ENCODE measurements at regions not wholly inside any gene's neighbourhood (a gene's known extent, or its start where the extent isn't known, plus 50 kb on each side); places are given as distances from the start of the nearest gene placed in this dataset.
"Not testable (repeated sequence)": the region's sequence is repeated elsewhere in the genome, so short reads cannot be mapped to it uniquely, and the experiment has no call there.

GRCh38 chr1:143905214-143906179, 66.3 kb downstream of the FAM72C start:
- peak; percentile 7 for DNase-seq
- peak; percentile 28 for TF ChIP-seq CTCF (IDR thresholded peaks at IDR 0.05; ENCODE audit: low read depth, low read length, missing control alignments)
- H3K27me3 ChIP-seq (replicated peaks); H3K27ac ChIP-seq; in situ Hi-C loops (cut with HindIII; ENCODE audit: low pct_ligation_motif_present, low sequenced_read_pairs); H3K36me3 ChIP-seq (replicated peaks): not testable (repeated sequence)
- H3K4me3 ChIP-seq (ENCODE audit: low read depth, low read length), result peak overlapping the region; percentile 59

- H3K36me3 ChIP-seq (replicated peaks); in situ Hi-C loops (cut with HindIII; ENCODE audit: low pct_ligation_motif_present, low sequenced_read_pairs); DNase-seq; H3K27me3 ChIP-seq (replicated peaks); H3K27ac ChIP-seq: not testable (repeated sequence)
- peak overlapping the region; percentile 55 for H3K4me3 ChIP-seq (ENCODE audit: low read depth, low read length)
These were observed 67.2 kb downstream of the FAM72C start for GRCh38 chr1:143904622-143904979.

GRCh38 chr1:143903899-143904621, 67.7 kb downstream of the FAM72C start:
- peak overlapping the region; percentile 55 for H3K4me3 ChIP-seq (ENCODE audit: low read depth, low read length)
- DNase-seq, result peak; percentile 22
- H3K27me3 ChIP-seq (replicated peaks); in situ Hi-C loops (cut with HindIII; ENCODE audit: low pct_ligation_motif_present, low sequenced_read_pairs); H3K36me3 ChIP-seq (replicated peaks); H3K27ac ChIP-seq: not testable (repeated sequence)

- H3K27ac ChIP-seq; H3K27me3 ChIP-seq (replicated peaks); in situ Hi-C loops (cut with HindIII; ENCODE audit: low pct_ligation_motif_present, low sequenced_read_pairs); H3K36me3 ChIP-seq (replicated peaks); H3K4me3 ChIP-seq (ENCODE audit: low read depth, low read length); DNase-seq: not testable (repeated sequence)
These were observed 75.4 kb downstream of the FAM72C start for GRCh38 chr1:143896377-143896776.

GRCh38 chr1:143884932-143885574, 86.7 kb downstream of the FAM72C start:
- H3K27ac ChIP-seq; H3K36me3 ChIP-seq (replicated peaks); H3K4me3 ChIP-seq (ENCODE audit: low read depth, low read length); H3K27me3 ChIP-seq (replicated peaks); in situ Hi-C loops (cut with HindIII; ENCODE audit: low pct_ligation_motif_present, low sequenced_read_pairs): not testable (repeated sequence)
- peak; percentile 1 for DNase-seq

- H3K4me3 ChIP-seq (ENCODE audit: low read depth, low read length); H3K27me3 ChIP-seq (replicated peaks); H3K27ac ChIP-seq; H3K36me3 ChIP-seq (replicated peaks); in situ Hi-C loops (cut with HindIII; ENCODE audit: low pct_ligation_motif_present, low sequenced_read_pairs): not testable (repeated sequence)
- DNase-seq, result peak; percentile 0
These were observed 87.3 kb downstream of the FAM72C start for GRCh38 chr1:143884532-143884931.

- in situ Hi-C loops (cut with HindIII; ENCODE audit: low pct_ligation_motif_present, low sequenced_read_pairs); H3K27me3 ChIP-seq (replicated peaks); H3K27ac ChIP-seq; H3K36me3 ChIP-seq (replicated peaks); DNase-seq; H3K4me3 ChIP-seq (ENCODE audit: low read depth, low read length): not testable (repeated sequence)
These were observed 91.8 kb downstream of the FAM72C start for GRCh38 chr1:143879757-143880536.

- in situ Hi-C loops (cut with HindIII; ENCODE audit: low pct_ligation_motif_present, low sequenced_read_pairs); DNase-seq; H3K27me3 ChIP-seq (replicated peaks); H3K36me3 ChIP-seq (replicated peaks); H3K4me3 ChIP-seq (ENCODE audit: low read depth, low read length); H3K27ac ChIP-seq: not testable (repeated sequence)
These were observed 95.8 kb downstream of the FAM72C start for GRCh38 chr1:143875947-143876346.

GRCh38 chr1:143874625-143875024, 97.2 kb downstream of the FAM72C start:
- H3K27ac ChIP-seq; DNase-seq; H3K4me3 ChIP-seq (ENCODE audit: low read depth, low read length); H3K27me3 ChIP-seq (replicated peaks); in situ Hi-C loops (cut with HindIII; ENCODE audit: low pct_ligation_motif_present, low sequenced_read_pairs); H3K36me3 ChIP-seq (replicated peaks): not testable (repeated sequence)

GRCh38 chr1:143873650-143874049, 98.1 kb downstream of the FAM72C start:
- in situ Hi-C loops (cut with HindIII; ENCODE audit: low pct_ligation_motif_present, low sequenced_read_pairs); H3K27ac ChIP-seq; H3K27me3 ChIP-seq (replicated peaks); DNase-seq; H3K4me3 ChIP-seq (ENCODE audit: low read depth, low read length); H3K36me3 ChIP-seq (replicated peaks): not testable (repeated sequence)

GRCh38 chr1:143870388-143870787, 101.4 kb downstream of the FAM72C start:
- H3K27me3 ChIP-seq (replicated peaks); in situ Hi-C loops (cut with HindIII; ENCODE audit: low pct_ligation_motif_present, low sequenced_read_pairs); DNase-seq; H3K4me3 ChIP-seq (ENCODE audit: low read depth, low read length); H3K36me3 ChIP-seq (replicated peaks); H3K27ac ChIP-seq: not testable (repeated sequence)

- H3K27me3 ChIP-seq (replicated peaks); in situ Hi-C loops (cut with HindIII; ENCODE audit: low pct_ligation_motif_present, low sequenced_read_pairs); DNase-seq; H3K27ac ChIP-seq; H3K36me3 ChIP-seq (replicated peaks); H3K4me3 ChIP-seq (ENCODE audit: low read depth, low read length): not testable (repeated sequence)
These were observed 104.1 kb downstream of the FAM72C start for GRCh38 chr1:143867590-143868220.
